ENCODE measurements at regions not wholly inside any gene's neighbourhood (a gene's known extent, or its start where the extent isn't known, plus 50 kb on each side); places are given as distances from the start of the nearest gene placed in this dataset.

GRCh38 chr2:21361957-21362486 is 238.3 kb downstream of the TDRD15 start:
- TF ChIP-seq SP1 (IDR thresholded peaks at IDR 0.05), result no peak
- no peak for TF ChIP-seq BHLHE40 (IDR thresholded peaks at IDR 0.05; ENCODE audit: borderline replicate concordance)
- no peak for TF ChIP-seq FOXK2 (IDR thresholded peaks at IDR 0.05)
- TF ChIP-seq FOXM1 (IDR thresholded peaks at IDR 0.05; ENCODE audit: borderline replicate concordance), result no peak
- TF ChIP-seq ZNF384 (IDR thresholded peaks at IDR 0.05), result no peak
- TF ChIP-seq HDGF (IDR thresholded peaks at IDR 0.05; ENCODE audit: borderline replicate concordance), result no peak
- TF ChIP-seq SUZ12 (IDR thresholded peaks at IDR 0.05), result no peak
- TF ChIP-seq L3MBTL2 (conservative IDR thresholded peaks at IDR 0.05), result no peak
- TF ChIP-seq ARNT (IDR thresholded peaks at IDR 0.05), result no peak
